ENCODE measurements at regions not wholly inside any gene's neighbourhood (a gene's known extent, or its start where the extent isn't known, plus 50 kb on each side); places are given as distances from the start of the nearest gene placed in this dataset.

- Histone ChIP-seq H3K27ac (ENCODE audit: low read depth, low read length) (no peak overlapping the region), H3K4me3 (ENCODE audit: low read length in 2 of 2) (no peak overlapping the region), H3K9me3 (ENCODE audit: control insufficient read depth in 1 of 2, low read length in 2 of 2) (no peaks in the 10 kb centered on the region), H3K27me3 (ENCODE audit: insufficient read depth, low read length) (no peaks in the 10 kb centered on the region), H3K4me1 (ENCODE audit: insufficient read depth, low read length) (no peaks in the 10 kb centered on the region), H3K36me3 (ENCODE audit: insufficient read depth, low read length) (no peaks in the 10 kb centered on the region)
- ChIA-PET POLR2A (ENCODE audit: partially characterized antibody) (no interaction called here), CTCF (ENCODE audit: partially characterized antibody) (no interaction called here)
- intact Hi-C loops (cut with micrococcal nuclease): no loop called here
- Mint-ChIP-seq H3K9me3 (peaks cover 0 to 3% (median 0%) of the 10 kb centered on the region in 8 donors), H3K4me3 (no peak overlapping the region), H3K4me1 (no peaks in the 10 kb centered on the region), H3K36me3 (peaks cover 0 to 2% of the 10 kb centered on the region in 2 donors), H3K27me3 (peaks cover 5 to 7% of the 10 kb centered on the region in 2 donors), H3K27ac (no peak overlapping the region)
- DNase-seq: no peak
Observed at GRCh38 chr20:17884307-17885003, 84.1 kb downstream of the SNX5 start.

- Histone ChIP-seq H3K4me1 (ENCODE audit: insufficient read depth, low read length) (no peaks in the 10 kb centered on the region), H3K36me3 (ENCODE audit: insufficient read depth, low read length) (no peaks in the 10 kb centered on the region), H3K27me3 (ENCODE audit: insufficient read depth, low read length) (no peaks in the 10 kb centered on the region), H3K27ac (ENCODE audit: low read depth, low read length) (no peak overlapping the region), H3K9me3 (ENCODE audit: control insufficient read depth in 1 of 2, low read length in 2 of 2) (no peaks in the 10 kb centered on the region), H3K4me3 (ENCODE audit: low read length in 2 of 2) (no peak overlapping the region)
- ChIA-PET CTCF (ENCODE audit: partially characterized antibody) (no interaction called here), POLR2A (ENCODE audit: partially characterized antibody) (no interaction called here)
- DNase-seq: no peak
- Mint-ChIP-seq H3K27ac (no peak overlapping the region), H3K36me3 (no peaks in the 10 kb centered on the region), H3K4me1 (peaks cover 0 to 6% (median 4%) of the 10 kb centered on the region in 4 donors), H3K27me3 (peaks cover 7 to 9% of the 10 kb centered on the region in 2 donors), H3K9me3 (peaks cover 0 to 1% (median 0%) of the 10 kb centered on the region in 8 donors), H3K4me3 (no peak overlapping the region)
- intact Hi-C loops (cut with micrococcal nuclease): no loop called here
Observed at GRCh38 chr20:17883592-17884306, 84.8 kb downstream of the SNX5 start.

GRCh38 chr20:17882834-17883591 is 85.6 kb downstream of the SNX5 start:
- Mint-ChIP-seq H3K27me3 (peaks cover 7 to 9% of the 10 kb centered on the region in 2 donors), H3K36me3 (no peaks in the 10 kb centered on the region), H3K9me3 (no peaks in the 10 kb centered on the region), H3K4me3 (no peak overlapping the region), H3K27ac (no peak overlapping the region), H3K4me1 (peaks cover 0 to 9% (median 6%) of the 10 kb centered on the region in 4 donors)
- ChIA-PET CTCF (ENCODE audit: partially characterized antibody) (no interaction called here), POLR2A (ENCODE audit: partially characterized antibody) (no interaction called here)
- Histone ChIP-seq H3K9me3 (ENCODE audit: control insufficient read depth in 1 of 2, low read length in 2 of 2) (no peaks in the 10 kb centered on the region), H3K4me3 (ENCODE audit: low read length in 2 of 2) (no peak overlapping the region), H3K27me3 (ENCODE audit: insufficient read depth, low read length) (no peaks in the 10 kb centered on the region), H3K4me1 (ENCODE audit: insufficient read depth, low read length) (no peaks in the 10 kb centered on the region), H3K36me3 (ENCODE audit: insufficient read depth, low read length) (no peaks in the 10 kb centered on the region), H3K27ac (ENCODE audit: low read depth, low read length) (no peak overlapping the region)
- DNase-seq: no peak
- intact Hi-C loops (cut with micrococcal nuclease): no loop called here

GRCh38 chr20:17882065-17882833 is 86.3 kb downstream of the SNX5 start:
- Histone ChIP-seq H3K27me3 (ENCODE audit: insufficient read depth, low read length) (no peaks in the 10 kb centered on the region), H3K9me3 (ENCODE audit: control insufficient read depth in 1 of 2, low read length in 2 of 2) (no peaks in the 10 kb centered on the region), H3K4me3 (ENCODE audit: low read length in 2 of 2) (no peak overlapping the region), H3K36me3 (ENCODE audit: insufficient read depth, low read length) (no peaks in the 10 kb centered on the region), H3K27ac (ENCODE audit: low read depth, low read length) (no peak overlapping the region), H3K4me1 (ENCODE audit: insufficient read depth, low read length) (no peaks in the 10 kb centered on the region)
- no peak for DNase-seq
- intact Hi-C loops (cut with micrococcal nuclease): no loop called here
- Mint-ChIP-seq H3K36me3 (no peaks in the 10 kb centered on the region), H3K9me3 (no peaks in the 10 kb centered on the region), H3K27ac (no peak overlapping the region), H3K27me3 (peaks cover 7 to 9% of the 10 kb centered on the region in 2 donors), H3K4me3 (no peak overlapping the region), H3K4me1 (peaks cover 0 to 9% (median 7%) of the 10 kb centered on the region in 4 donors)
- ChIA-PET POLR2A (ENCODE audit: partially characterized antibody) (no interaction called here), CTCF (ENCODE audit: partially characterized antibody) (no interaction called here)

GRCh38 chr20:17881741-17882064 is 86.9 kb downstream of the SNX5 start:
- no peak overlapping the region for H3K27ac Mint-ChIP-seq
- no peaks in the 10 kb centered on the region for H3K4me1 ChIP-seq (ENCODE audit: insufficient read depth, low read length)
- no peaks in the 10 kb centered on the region for H3K9me3 ChIP-seq (ENCODE audit: control insufficient read depth in 1 of 2, low read length in 2 of 2)
- CTCF ChIA-PET (ENCODE audit: partially characterized antibody): no interaction called here
- no peak for DNase-seq
- H3K4me3 ChIP-seq (ENCODE audit: low read length in 2 of 2): no peak overlapping the region
- H3K9me3 Mint-ChIP-seq: no peaks in the 10 kb centered on the region
- H3K36me3 ChIP-seq (ENCODE audit: insufficient read depth, low read length): no peaks in the 10 kb centered on the region
- H3K4me3 Mint-ChIP-seq: no peak overlapping the region
- H3K27me3 ChIP-seq (ENCODE audit: insufficient read depth, low read length): no peaks in the 10 kb centered on the region
- POLR2A ChIA-PET (ENCODE audit: partially characterized antibody): no interaction called here
- intact Hi-C loops (cut with micrococcal nuclease): no loop called here
- peaks cover 10 to 12% of the 10 kb centered on the region in 2 donors for H3K27me3 Mint-ChIP-seq
- H3K4me1 Mint-ChIP-seq: peaks cover 0 to 9% (median 7%) of the 10 kb centered on the region in 4 donors
- no peaks in the 10 kb centered on the region for H3K36me3 Mint-ChIP-seq
- no peak overlapping the region for H3K27ac ChIP-seq (ENCODE audit: low read depth, low read length)

GRCh38 chr20:17878912-17879602 is 89.5 kb downstream of the SNX5 start:
- intact Hi-C loops (cut with micrococcal nuclease): no loop called here

More at GRCh38 chr20:17878912-17879602, 89.5 kb downstream of the SNX5 start:
- Mint-ChIP-seq H3K27me3 (peaks cover 4 to 10% of the 10 kb centered on the region in 2 donors), H3K9me3 (no peaks in the 10 kb centered on the region), H3K27ac (peak overlapping the region in 2 of 7 donors; percentile 12 to 82), H3K4me3 (no peak overlapping the region), H3K4me1 (peaks cover 0 to 9% (median 7%) of the 10 kb centered on the region in 4 donors), H3K36me3 (no peaks in the 10 kb centered on the region)
- Histone ChIP-seq H3K4me3 (ENCODE audit: low read length in 2 of 2) (no peak overlapping the region), H3K27ac (ENCODE audit: low read depth, low read length) (no peak overlapping the region), H3K9me3 (ENCODE audit: control insufficient read depth in 1 of 2, low read length in 2 of 2) (no peaks in the 10 kb centered on the region), H3K4me1 (ENCODE audit: insufficient read depth, low read length) (no peaks in the 10 kb centered on the region), H3K36me3 (ENCODE audit: insufficient read depth, low read length) (no peaks in the 10 kb centered on the region), H3K27me3 (ENCODE audit: insufficient read depth, low read length) (no peaks in the 10 kb centered on the region)
- POLR2A ChIA-PET (ENCODE audit: partially characterized antibody): no interaction called here
- DNase-seq: no peak
- CTCF ChIA-PET (ENCODE audit: partially characterized antibody): interaction anchor here (1.6 kb wide), 1 partner anchor 19 kb away, joined by 6 read pairs; no protein-coding TSS in a partner anchor

All from CD4-positive, alpha-beta memory T cell (primary cell).